ENCODE measurements at regions not wholly inside any gene's neighbourhood (a gene's known extent, or its start where the extent isn't known, plus 50 kb on each side); places are given as distances from the start of the nearest gene placed in this dataset.

GRCh38 chr2:8406271-8406670 is 275.6 kb upstream of the ID2 start:
- TF ChIP-seq, protein P1, sequence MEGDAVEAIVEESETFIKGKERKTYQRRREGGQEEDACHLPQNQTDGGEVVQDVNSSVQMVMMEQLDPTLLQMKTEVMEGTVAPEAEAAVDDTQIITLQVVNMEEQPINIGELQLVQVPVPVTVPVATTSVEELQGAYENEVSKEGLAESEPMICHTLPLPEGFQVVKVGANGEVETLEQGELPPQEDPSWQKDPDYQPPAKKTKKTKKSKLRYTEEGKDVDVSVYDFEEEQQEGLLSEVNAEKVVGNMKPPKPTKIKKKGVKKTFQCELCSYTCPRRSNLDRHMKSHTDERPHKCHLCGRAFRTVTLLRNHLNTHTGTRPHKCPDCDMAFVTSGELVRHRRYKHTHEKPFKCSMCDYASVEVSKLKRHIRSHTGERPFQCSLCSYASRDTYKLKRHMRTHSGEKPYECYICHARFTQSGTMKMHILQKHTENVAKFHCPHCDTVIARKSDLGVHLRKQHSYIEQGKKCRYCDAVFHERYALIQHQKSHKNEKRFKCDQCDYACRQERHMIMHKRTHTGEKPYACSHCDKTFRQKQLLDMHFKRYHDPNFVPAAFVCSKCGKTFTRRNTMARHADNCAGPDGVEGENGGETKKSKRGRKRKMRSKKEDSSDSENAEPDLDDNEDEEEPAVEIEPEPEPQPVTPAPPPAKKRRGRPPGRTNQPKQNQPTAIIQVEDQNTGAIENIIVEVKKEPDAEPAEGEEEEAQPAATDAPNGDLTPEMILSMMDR (IDR thresholded peaks at IDR 0.05), result no peak
- no peak for TF ChIP-seq POLR2A (IDR thresholded peaks at IDR 0.05)
